ENCODE measurements at regions not wholly inside any gene's neighbourhood (a gene's known extent, or its start where the extent isn't known, plus 50 kb on each side); places are given as distances from the start of the nearest gene placed in this dataset.

- peak; percentile 56 for DNase-seq (ENCODE audit: low read depth)
Observed at GRCh38 chr11:76721755-76722677, 51.5 kb upstream of the LRRC32 start.

- no peak for DNase-seq (ENCODE audit: low read depth)
Observed at GRCh38 chr11:76723142-76723541, 52.6 kb upstream of the LRRC32 start.

DNA sequence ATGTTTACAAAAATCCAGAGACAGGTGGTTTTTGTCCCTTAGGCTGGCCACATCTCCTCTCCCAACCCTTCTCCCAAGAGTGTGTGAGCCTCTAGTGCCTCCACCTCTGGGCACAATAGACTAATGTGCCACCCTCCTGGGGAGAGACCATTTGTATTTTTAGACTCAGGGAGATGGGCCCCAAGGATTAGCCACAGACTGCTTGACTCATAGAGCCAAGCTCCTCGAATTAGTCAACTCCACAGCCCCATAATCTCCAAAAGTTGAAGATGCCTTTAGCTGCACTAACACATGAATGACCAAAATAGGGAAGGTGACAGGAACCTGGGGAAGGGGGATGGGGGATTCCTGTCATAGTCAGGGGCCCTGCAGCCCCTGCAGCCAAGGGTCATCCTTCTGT is 53.0 kb upstream of the LRRC32 start:
- no peak for DNase-seq (ENCODE audit: low read depth)

DNA sequence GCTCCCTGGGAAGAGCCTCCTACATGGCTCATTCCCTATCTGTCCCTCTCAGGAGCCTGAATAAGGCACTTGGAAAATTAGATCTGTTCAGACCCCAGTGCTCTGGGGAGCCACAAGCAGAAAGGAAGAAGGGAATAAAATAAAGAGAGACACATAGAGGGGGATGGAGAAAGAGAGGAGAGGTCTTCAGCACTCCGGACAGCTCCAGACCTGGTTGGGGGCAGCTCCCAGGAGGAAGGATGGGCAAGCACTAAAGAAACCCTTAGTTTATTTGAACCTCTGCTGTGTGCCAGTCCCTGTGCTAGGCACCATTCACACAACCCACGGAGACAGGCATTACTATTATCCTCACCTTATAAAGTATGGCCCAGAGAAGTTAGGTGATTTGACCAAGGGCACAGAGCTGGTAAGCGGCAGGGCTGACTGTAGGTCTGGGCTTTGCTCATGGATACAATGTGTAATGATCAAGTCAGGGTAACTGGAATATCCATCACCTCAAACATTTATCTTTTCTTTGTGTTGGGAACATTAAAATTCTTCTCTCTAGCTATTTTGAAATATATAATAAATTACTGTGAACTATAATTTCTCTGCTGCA is 53.7 kb upstream of the LRRC32 start:
- DNase-seq (ENCODE audit: low read depth): no peak

DNA sequence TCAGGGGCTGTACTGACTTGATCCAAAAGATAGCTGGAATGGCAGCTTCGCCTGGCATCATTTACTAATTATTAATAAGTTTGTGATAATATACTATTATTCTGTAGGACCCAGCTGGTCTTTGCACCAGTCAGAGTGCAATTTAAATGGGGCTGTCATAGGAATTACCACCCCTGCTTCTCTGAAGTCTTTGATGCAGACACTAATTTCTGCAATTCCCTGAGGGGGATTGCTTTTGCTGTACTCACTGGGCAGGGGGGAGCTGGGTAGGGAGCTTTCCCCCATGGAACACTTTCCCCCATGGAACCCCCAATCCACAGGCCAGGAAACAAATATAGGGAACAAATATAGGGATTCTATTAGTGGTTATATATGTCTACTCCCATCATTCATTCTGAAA is 54.9 kb upstream of the TSKU start:
- no peak for DNase-seq (ENCODE audit: low read depth)

GRCh38 chr11:76728778-76729177 is 54.4 kb upstream of the TSKU start:
- DNase-seq (ENCODE audit: low read depth): no peak

DNA sequence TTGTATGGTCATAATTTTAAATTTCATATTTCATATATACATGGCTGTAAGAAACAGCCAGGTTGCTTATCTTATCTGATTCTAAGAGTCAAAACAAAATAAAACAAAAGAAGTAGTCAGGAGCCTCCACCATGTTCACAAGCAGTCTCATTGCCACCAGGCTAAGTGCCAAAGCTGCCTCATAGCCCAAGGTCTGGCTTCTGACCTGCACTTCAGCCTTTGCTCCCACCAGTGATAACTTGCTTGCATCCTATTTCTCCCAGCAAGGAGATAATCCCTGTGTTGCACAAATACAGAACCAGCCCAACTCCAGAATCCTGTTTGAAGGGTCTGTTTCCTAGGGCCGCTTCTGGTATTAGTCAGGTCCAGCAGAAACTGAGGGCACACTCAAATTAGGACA is 53.9 kb upstream of the TSKU start:
- no peak for DNase-seq (ENCODE audit: low read depth)

GRCh38 chr11:76730887-76731565 is 52.1 kb upstream of the TSKU start:
- DNase-seq (ENCODE audit: low read depth): no peak

- no peak for DNase-seq (ENCODE audit: low read depth)
Observed at GRCh38 chr11:76732643-76733042, 50.5 kb upstream of the TSKU start.
